ENCODE measurements at regions not wholly inside any gene's neighbourhood (a gene's known extent, or its start where the extent isn't known, plus 50 kb on each side); places are given as distances from the start of the nearest gene placed in this dataset.

DNA sequence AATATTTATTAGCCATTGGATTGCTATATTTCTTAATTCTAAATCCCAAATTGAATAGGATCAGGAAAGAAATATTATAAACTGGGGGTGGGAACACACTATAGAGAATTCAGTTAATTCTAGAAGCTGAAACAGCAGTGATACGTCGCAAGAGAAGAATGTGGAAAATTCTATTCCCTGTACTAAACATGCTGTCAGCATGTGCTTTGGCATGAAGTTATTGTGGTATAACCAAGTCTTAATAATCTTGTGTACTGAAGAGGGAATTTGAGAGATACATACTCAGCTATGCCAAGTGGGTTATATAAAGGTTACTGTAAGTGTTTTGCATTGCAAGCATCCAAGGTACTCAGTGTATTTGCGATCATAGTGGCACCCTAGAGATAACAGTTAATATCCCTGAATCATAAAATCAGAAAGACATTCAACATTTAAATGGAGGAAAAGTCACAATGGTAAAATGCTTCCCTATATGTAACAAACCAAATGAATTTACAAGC, 1492.9 kb upstream of the C9orf72 start:
- Histone ChIP-seq H3K79me2 (ENCODE audit: low read depth) (no peaks in the 10 kb centered on the region), H3K27me3 (ENCODE audit: insufficient read depth, low read depth) (no peaks in the 10 kb centered on the region), H3K4me2 (no peak overlapping the region), H4K20me1 (ENCODE audit: insufficient read depth) (no peaks in the 10 kb centered on the region), H3K4me3 (no peak overlapping the region), H3K27ac (no peak overlapping the region), H3F3A (ENCODE audit: insufficient read depth, low read depth) (no peaks in the 10 kb centered on the region), H3K9me2 (ENCODE audit: insufficient read depth) (no peaks in the 10 kb centered on the region), H2AFZ (no peak overlapping the region), H3K36me3 (ENCODE audit: low read depth) (no peaks in the 10 kb centered on the region), H3K4me1 (replicated peaks; ENCODE audit: insufficient read depth) (no peaks in the 10 kb centered on the region), H3K9me3 (ENCODE audit: insufficient read depth, low read depth) (no peaks in the 10 kb centered on the region)
- TF ChIP-seq EZH2 (IDR thresholded peaks at IDR 0.05; ENCODE audit: low read depth) (no peak), CTCF (conservative IDR thresholded peaks at IDR 0.05) (no peak)
- intact Hi-C loops (cut with micrococcal nuclease; ENCODE audit: unreplicated experiment): no loop called here
- POLR2A ChIA-PET (ENCODE audit: unreplicated experiment): no interaction called here
- no TSS peak for BruUV-seq (replicated peaks)
- CTCF ChIA-PET: no interaction called here
- no peak for DNase-seq

DNA sequence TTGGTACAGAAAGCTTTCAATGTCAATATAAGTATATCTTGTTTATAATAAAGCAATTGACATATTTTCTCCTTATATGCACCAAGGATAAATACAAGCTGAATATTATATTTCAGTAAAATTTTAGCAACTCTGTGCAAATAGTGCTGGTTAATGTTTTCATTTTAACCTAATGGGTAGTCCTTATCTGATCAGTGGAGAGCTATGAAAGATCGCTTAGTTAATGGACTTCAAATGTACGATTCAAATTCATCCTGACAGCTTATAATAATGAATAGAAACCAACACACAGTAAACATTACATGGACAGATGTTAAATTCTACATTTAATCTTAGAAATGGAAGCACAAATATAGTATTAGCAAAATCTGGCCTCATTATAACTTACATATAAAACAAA, 1495.2 kb upstream of the C9orf72 start:
- no peak overlapping the region for H2AFZ ChIP-seq
- intact Hi-C loops (cut with micrococcal nuclease; ENCODE audit: unreplicated experiment): no loop called here
- no peaks in the 10 kb centered on the region for H4K20me1 ChIP-seq (ENCODE audit: insufficient read depth)
- no peaks in the 10 kb centered on the region for H3K4me1 ChIP-seq (replicated peaks; ENCODE audit: insufficient read depth)
- H3F3A ChIP-seq (ENCODE audit: insufficient read depth, low read depth): no peaks in the 10 kb centered on the region
- no peaks in the 10 kb centered on the region for H3K36me3 ChIP-seq (ENCODE audit: low read depth)
- ChIA-PET CTCF (interaction anchor here (0.7 kb wide), 1 partner anchor 15 kb away, joined by 4 read pairs; no protein-coding TSS in a partner anchor), POLR2A (ENCODE audit: unreplicated experiment) (no interaction called here)
- no TSS peak for BruUV-seq (replicated peaks)
- H3K27me3 ChIP-seq (ENCODE audit: insufficient read depth, low read depth): no peaks in the 10 kb centered on the region
- H3K4me2 ChIP-seq: no peak overlapping the region
- no peaks in the 10 kb centered on the region for H3K9me3 ChIP-seq (ENCODE audit: insufficient read depth, low read depth)
- TF ChIP-seq EZH2 (IDR thresholded peaks at IDR 0.05; ENCODE audit: low read depth): no peak
- TF ChIP-seq CTCF (conservative IDR thresholded peaks at IDR 0.05): no peak
- no peak overlapping the region for H3K4me3 ChIP-seq
- H3K27ac ChIP-seq: no peak overlapping the region
- no peaks in the 10 kb centered on the region for H3K9me2 ChIP-seq (ENCODE audit: insufficient read depth)
- DNase-seq: no peak
- H3K79me2 ChIP-seq (ENCODE audit: low read depth): no peaks in the 10 kb centered on the region

DNA sequence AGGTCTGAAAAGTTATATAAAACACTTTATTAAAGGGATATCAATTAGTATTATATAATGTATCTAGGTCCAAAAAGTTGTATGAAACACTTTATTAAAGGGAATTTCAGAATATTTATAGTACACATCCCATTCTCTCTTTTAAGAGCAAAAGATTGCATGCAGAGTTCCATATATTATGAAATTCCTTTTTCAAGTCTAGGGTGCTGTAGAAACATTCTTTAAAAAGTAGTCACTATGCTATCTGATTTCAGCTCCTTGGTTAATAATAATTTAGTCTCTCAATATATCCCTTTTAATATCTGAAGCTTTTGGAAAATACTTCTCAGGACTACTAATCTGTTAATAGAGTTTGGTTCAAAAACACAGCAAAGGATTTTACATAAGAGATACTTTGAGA, 1496.1 kb upstream of the C9orf72 start:
- H3K4me1 ChIP-seq (replicated peaks; ENCODE audit: insufficient read depth): no peaks in the 10 kb centered on the region
- no peaks in the 10 kb centered on the region for H3K9me2 ChIP-seq (ENCODE audit: insufficient read depth)
- POLR2A ChIA-PET (ENCODE audit: unreplicated experiment): no interaction called here
- H3F3A ChIP-seq (ENCODE audit: insufficient read depth, low read depth): no peaks in the 10 kb centered on the region
- H3K9me3 ChIP-seq (ENCODE audit: insufficient read depth, low read depth): no peaks in the 10 kb centered on the region
- H3K27me3 ChIP-seq (ENCODE audit: insufficient read depth, low read depth): no peaks in the 10 kb centered on the region
- BruUV-seq (replicated peaks): no TSS peak
- no peaks in the 10 kb centered on the region for H3K79me2 ChIP-seq (ENCODE audit: low read depth)
- no peak overlapping the region for H3K27ac ChIP-seq
- no peak overlapping the region for H2AFZ ChIP-seq
- H3K36me3 ChIP-seq (ENCODE audit: low read depth): no peaks in the 10 kb centered on the region
- no peak overlapping the region for H3K4me3 ChIP-seq
- H3K4me2 ChIP-seq: no peak overlapping the region
- TF ChIP-seq EZH2 (IDR thresholded peaks at IDR 0.05; ENCODE audit: low read depth) (no peak), CTCF (conservative IDR thresholded peaks at IDR 0.05) (no peak)
- no peaks in the 10 kb centered on the region for H4K20me1 ChIP-seq (ENCODE audit: insufficient read depth)
- CTCF ChIA-PET: no interaction called here
- intact Hi-C loops (cut with micrococcal nuclease; ENCODE audit: unreplicated experiment): no loop called here
- no peak for DNase-seq

Measured in PC-9 (cell line).